LNCaP clone FGC (cell line): ENCODE measurements at regions not wholly inside any gene's neighbourhood (a gene's known extent, or its start where the extent isn't known, plus 50 kb on each side); places are given as distances from the start of the nearest gene placed in this dataset.
"Not testable (repeated sequence)": the region's sequence is repeated elsewhere in the genome, so short reads cannot be mapped to it uniquely, and the experiment has no call there.

Experiments
- DNase-seq: peaks from one replicate; pipeline ENCODE4 v3.0.0-alpha.2; 2011; ENCODE audit warnings: low read depth
- H3K4me3 ChIP-seq: 2 replicates; pipeline ENCODE4 v1.5.1; 2011; ENCODE audit warnings: mild to moderate bottlenecking, low read depth, low read length, control low read depth
- TF ChIP-seq, protein P1 (sequence below): IDR thresholded peaks from 2 replicates; pipeline ENCODE4 v1.5.1; 2012; ENCODE audit warnings: mild to moderate bottlenecking; ENCODE audit not compliant: control insufficient read depth, insufficient read depth; ENCODE audit errors: extremely low read depth

DNA sequence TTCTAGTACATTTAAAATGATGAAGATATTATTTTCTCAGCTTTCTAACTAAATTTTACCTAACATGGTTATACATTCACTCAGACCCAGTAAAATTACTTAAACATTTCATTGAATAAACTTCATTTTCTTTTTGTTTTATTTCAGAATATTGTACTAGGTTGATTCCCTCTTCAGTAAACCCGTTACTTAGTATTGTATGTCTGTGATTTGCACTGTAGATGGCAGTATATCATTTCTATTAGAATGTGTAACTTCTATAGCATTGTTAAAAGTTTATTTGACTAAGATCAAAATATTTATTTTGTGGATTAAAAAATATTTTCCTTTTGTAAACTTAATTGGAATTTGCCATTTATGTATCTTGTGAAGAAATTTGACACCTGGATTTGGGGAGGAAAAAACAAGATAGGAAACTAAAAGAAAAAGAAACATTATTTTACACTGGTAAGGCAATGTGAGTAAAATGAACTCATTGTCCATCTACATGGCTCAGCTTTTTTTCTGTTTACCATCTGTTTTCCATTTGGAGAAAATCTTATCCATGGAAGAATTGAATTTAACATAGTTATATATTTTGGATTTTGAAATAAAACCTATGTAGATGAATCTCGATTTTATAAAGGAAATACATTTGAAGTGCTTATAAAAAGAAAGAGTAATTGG is 145.6 kb upstream of the METTL14 start:
- H3K4me3 ChIP-seq, DNase-seq: not testable (repeated sequence)
- TF ChIP-seq, protein P1, sequence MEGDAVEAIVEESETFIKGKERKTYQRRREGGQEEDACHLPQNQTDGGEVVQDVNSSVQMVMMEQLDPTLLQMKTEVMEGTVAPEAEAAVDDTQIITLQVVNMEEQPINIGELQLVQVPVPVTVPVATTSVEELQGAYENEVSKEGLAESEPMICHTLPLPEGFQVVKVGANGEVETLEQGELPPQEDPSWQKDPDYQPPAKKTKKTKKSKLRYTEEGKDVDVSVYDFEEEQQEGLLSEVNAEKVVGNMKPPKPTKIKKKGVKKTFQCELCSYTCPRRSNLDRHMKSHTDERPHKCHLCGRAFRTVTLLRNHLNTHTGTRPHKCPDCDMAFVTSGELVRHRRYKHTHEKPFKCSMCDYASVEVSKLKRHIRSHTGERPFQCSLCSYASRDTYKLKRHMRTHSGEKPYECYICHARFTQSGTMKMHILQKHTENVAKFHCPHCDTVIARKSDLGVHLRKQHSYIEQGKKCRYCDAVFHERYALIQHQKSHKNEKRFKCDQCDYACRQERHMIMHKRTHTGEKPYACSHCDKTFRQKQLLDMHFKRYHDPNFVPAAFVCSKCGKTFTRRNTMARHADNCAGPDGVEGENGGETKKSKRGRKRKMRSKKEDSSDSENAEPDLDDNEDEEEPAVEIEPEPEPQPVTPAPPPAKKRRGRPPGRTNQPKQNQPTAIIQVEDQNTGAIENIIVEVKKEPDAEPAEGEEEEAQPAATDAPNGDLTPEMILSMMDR = peak; percentile 45

DNA sequence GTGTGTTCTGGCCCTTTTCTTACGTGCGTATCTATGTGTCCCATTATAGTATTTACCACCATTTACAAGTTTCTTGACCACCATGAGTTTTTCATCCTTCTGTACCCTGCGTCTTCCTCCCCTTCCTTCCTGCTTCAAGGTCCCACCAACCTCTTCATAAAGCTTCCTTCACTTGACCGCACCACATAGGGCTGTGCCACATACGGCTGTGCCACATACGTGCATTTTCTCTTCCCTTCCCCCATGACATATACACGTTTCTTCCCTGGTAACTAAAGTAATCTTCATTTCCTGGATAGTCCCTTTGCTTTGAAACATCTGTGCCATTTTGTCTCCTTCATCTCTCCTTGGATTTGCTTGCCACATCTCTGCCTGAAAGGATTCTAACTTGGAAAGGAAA is 128.6 kb upstream of the METTL14 start:
- DNase-seq, H3K4me3 ChIP-seq: not testable (repeated sequence)

DNA sequence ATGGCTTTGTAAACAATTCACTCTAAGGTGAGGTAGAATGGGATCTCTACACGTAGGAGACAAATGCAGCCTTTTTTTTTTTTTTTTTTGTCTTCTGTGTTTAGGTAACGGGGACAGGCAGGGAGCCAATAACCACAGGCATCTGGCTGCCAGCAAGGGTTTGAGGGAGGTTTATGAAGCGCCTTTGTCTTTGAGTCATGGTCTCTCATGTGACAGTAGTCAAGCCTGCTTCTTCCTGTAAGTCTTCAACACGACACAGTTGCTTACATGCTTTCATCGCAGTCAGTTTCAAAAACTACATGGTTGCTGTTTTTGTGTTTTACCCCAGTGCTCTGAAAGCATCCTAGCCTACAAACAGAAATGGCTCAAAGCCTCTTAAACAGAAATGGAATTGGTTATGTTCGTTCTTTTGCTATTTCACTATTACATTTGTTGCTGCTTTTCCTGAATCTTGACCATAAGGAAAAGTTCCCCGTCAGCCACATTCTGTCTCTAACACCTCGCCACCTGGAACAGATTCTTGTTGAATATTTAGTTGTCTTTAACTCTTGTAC is 127.8 kb upstream of the METTL14 start:
- TF ChIP-seq, protein P1 = no peak
- no peak overlapping the region for H3K4me3 ChIP-seq
- DNase-seq = peak; percentile 54

DNA sequence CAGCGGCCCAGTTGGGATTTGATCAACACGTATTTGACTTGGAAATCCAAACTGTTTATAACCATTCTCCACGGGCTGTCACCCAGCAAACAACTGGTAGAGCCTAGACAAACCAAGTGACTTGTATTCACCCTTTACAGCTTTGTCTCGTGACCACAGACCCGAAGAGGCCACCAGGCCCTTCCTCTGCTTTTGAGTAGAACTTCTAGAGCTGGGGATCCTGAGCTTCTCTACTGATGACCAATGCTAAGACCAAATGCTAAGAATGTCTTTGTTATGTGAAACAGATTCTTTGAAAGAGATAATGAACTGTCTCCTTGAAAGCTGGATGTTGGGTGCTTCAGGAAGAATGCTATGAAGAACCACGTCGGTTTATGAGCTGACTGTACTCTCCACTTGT is 127.0 kb upstream of the METTL14 start:
- DNase-seq, H3K4me3 ChIP-seq: not testable (repeated sequence)

DNA sequence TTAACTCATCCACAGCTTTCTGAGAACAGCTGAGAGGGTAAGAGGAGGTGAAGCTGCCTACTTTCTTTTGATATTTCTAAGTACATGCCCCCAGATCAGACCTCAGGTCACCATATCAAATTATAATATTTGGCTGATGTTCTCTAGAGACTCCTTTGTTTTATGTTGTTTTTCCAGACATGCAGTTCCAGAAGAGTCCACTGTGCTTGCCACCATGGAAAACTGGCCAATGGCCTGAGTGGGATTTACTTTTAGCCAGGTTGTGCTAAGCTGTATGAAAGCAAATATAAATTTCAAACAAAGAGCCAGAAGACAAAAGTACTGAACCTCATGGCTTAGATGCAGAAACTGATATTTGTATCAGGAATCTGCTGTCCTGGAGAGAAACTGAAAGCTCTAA is 123.6 kb upstream of the METTL14 start:
- not testable (repeated sequence) for H3K4me3 ChIP-seq, DNase-seq

DNA sequence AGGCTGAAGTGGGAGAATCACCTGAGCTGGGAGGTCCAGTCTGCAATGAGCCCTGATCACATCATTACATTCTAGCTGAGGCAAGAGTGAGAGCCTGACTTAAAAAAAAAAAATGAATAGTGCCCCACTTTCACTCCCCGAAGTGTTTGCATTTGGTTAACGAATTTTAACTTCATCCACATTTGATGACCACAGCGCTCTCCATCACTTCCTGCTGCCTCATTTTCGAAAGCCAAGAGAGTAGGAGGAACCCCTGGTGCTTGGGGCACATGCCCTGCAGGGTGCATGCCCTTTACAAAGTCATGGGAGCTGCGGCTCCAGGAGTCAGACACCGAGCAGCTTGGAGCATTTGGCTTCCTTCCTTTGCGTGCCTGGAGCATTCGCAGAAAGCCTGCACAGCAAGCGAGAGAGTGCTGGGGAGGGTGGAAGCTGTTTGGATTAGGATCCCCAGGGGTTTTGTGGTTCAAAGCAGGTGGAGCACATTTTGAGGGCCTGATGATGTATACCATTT is 119.1 kb upstream of the METTL14 start:
- not testable (repeated sequence) for H3K4me3 ChIP-seq, DNase-seq

DNA sequence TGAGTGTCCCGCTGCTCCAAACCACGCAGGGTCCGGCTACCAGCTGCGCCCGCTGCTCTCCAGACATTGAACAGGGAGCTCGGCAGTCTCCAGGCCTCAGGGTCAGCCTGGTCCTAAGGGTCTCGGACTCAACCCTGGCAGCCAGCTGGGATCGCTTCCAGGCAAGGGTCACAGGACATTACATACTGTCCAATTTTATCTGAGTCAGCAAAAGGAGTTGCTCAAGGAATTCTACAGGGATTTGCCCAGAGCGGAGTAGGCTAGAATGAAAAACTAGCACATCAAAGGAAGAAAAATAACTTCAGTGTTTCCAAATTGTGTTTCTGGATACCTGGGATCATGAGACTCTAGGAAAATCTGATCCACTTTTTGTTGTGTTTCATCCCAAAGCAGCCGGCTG is 112.2 kb upstream of the METTL14 start:
- DNase-seq, H3K4me3 ChIP-seq: not testable (repeated sequence)

DNA sequence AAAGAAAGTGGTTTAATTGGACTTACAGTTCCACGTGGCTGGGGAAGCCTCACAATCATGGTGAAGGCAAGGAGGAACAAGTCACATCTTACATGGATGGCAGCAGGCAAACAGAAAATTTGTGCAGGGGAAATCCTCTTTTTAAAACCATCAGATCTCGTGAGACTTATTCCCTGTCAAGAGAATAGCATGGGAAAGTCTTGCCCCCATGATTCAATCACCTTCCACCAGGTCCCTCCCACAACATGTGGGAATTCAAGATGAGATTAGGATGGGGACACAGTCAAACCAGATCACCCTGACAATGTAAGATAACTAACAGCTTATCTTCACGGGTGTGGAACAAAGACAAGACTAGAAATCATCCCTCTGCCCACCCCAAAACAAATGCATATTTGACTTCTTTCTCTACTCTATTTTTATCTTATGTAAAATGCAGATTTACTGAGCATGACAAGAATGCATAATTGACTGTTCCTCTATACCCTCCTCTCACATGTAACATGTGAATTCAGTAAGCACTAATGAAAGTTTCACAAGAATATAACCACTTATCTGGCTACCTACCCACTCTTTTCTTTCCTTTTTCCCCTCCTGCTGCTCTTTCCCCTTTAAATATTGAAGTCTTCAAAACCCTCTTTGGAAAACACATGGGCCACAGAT is 110.8 kb upstream of the METTL14 start:
- not testable (repeated sequence) for H3K4me3 ChIP-seq, DNase-seq

DNA sequence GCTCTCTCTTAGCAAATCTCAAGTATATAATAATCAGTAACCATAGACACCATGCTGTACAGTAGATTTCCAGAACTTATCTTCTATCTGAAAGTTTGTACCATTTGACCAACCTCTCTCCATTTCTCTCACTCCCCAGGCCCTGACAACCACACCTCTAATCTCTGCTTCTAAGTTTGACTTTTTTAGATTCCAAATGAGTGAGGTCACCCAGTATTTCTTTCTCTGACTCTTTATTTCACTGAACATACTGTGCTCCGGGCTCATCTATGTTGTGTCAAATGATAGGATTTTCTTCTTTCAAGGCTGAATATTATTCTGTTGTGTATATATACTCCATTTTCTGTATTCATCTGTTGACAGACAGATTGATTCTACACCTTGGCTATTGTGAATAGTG is 110.1 kb upstream of the METTL14 start:
- not testable (repeated sequence) for H3K4me3 ChIP-seq, DNase-seq

DNA sequence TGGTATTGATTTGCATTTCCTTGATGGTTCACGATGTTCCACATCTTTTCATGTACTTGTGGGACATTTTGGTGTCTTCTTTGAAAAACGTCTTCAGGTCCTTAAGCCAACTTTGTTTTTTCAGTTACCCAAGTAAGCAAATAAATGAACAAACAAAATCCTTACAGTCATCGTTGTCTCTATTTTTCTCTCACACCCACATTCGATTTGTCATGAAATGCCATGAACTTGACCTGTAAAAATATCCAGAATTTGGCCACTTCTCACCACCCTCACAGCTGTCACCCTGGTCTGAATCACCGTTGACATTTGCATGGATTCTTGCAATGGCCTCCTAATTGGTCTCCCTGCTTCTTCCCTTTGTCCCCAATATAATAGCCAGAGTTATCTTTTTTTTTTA is 109.5 kb upstream of the METTL14 start:
- DNase-seq, H3K4me3 ChIP-seq: not testable (repeated sequence)

DNA sequence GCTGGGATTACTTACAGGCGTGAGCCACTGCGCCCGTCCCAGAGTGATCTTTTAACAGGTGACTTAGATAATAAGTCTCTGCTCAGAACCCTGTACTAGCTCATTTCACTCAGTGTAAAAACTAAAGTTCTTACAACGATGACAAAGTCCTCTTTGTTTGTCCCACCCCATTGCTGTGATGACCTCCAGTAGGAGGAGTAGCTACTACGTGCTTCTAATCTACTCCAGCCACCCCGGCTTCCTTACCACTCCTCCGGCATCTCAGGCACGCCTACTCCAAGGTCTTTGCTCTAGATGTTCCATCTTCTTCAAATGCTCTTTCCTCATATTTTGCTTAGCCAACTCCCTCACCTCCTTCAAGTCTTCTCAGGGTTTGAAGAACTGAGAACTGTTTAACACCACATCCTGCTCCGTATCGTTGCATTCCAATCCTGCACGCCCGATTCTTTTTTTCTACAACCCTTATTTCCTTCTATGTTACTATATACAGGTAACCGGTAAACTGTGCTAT is 108.4 kb upstream of the METTL14 start:
- not testable (repeated sequence) for DNase-seq, H3K4me3 ChIP-seq

DNA sequence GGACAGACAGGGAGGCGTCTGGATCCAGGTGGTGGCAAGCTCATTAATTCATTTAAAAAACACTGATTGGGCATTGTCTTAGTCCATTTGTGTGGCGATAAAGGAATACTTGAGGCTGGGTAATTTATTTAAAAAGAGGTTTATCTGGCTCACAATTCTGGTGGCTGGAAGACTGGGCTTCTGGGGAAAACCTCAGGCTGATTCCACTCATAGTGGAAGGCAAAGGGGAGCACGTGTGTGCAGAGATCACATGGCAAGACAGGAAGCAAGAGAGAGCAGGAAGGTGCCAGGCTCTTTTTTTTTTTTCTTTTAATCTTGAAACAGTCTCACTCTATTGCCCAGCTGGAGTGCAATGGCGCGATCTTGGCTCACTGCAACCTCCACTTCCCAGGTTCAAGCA is 100.2 kb upstream of the METTL14 start:
- no peak for DNase-seq
- no peak overlapping the region for H3K4me3 ChIP-seq
- TF ChIP-seq, protein P1 = no peak
